NCI-H1048 (cell line): ENCODE measurements at regions not wholly inside any gene's neighbourhood (a gene's known extent, or its start where the extent isn't known, plus 50 kb on each side); places are given as distances from the start of the nearest gene placed in this dataset.

Experiments used
- DNase-seq: peaks from one replicate; lab custom pipeline; 2025; lab: John Stamatoyannopoulos, UW

GRCh38 chr4:163967263-163967662 is 472.8 kb downstream of the TMA16 start:
- DNase-seq: no peak

- no peak for DNase-seq
These were observed 473.2 kb downstream of the TMA16 start for GRCh38 chr4:163967710-163968109.

GRCh38 chr4:163969291-163969690 is 474.8 kb downstream of the TMA16 start:
- no peak for DNase-seq

- DNase-seq: no peak
These were observed 482.1 kb downstream of the TMA16 start for GRCh38 chr4:163976588-163976987.

- DNase-seq: no peak
These were observed 493.9 kb downstream of the TMA16 start for GRCh38 chr4:163988391-163988790.

GRCh38 chr4:163988865-163989264 is 494.4 kb downstream of the TMA16 start:
- DNase-seq: no peak

- no peak for DNase-seq
These were observed 496.9 kb downstream of the TMA16 start for GRCh38 chr4:163991298-163991865.

GRCh38 chr4:164009435-164009834 is 514.9 kb downstream of the TMA16 start:
- DNase-seq: no peak

- no peak for DNase-seq
These were observed 517.3 kb downstream of the TMA16 start for GRCh38 chr4:164011791-164012190.

- peak; percentile 15 for DNase-seq
These were observed 518.0 kb downstream of the TMA16 start for GRCh38 chr4:164012396-164013027.

- DNase-seq: no peak
These were observed 527.5 kb downstream of the TMA16 start for GRCh38 chr4:164021947-164022346.

GRCh38 chr4:164023214-164023613 is 528.7 kb downstream of the TMA16 start:
- DNase-seq: no peak

- no peak for DNase-seq
These were observed 533.3 kb downstream of the TMA16 start for GRCh38 chr4:164027805-164028204.

- DNase-seq: no peak
These were observed 545.0 kb downstream of the TMA16 start for GRCh38 chr4:164039482-164039881.

- DNase-seq: no peak
These were observed 562.1 kb downstream of the TMA16 start for GRCh38 chr4:164056426-164057142.

GRCh38 chr4:164058776-164059445 is 564.4 kb downstream of the TMA16 start:
- DNase-seq: no peak

GRCh38 chr4:164060456-164060855 is 566.0 kb downstream of the TMA16 start:
- no peak for DNase-seq

GRCh38 chr4:164068392-164068791 is 573.9 kb downstream of the TMA16 start:
- no peak for DNase-seq

GRCh38 chr4:164070625-164071024 is 576.1 kb downstream of the TMA16 start:
- DNase-seq: no peak

- DNase-seq: no peak
These were observed 586.9 kb downstream of the TMA16 start for GRCh38 chr4:164081371-164081770.

GRCh38 chr4:164081801-164082200 is 587.3 kb downstream of the TMA16 start:
- no peak for DNase-seq

GRCh38 chr4:164087733-164088132 is 593.2 kb downstream of the TMA16 start:
- no peak for DNase-seq
